HepG2 (cell line): ENCODE measurements at regions not wholly inside any gene's neighbourhood (a gene's known extent, or its start where the extent isn't known, plus 50 kb on each side); places are given as distances from the start of the nearest gene placed in this dataset.

Source experiments
- ATAC-seq: fragments of 200-7000 bp; cut with Tn5 transposase; 3 replicates; pipeline ENCODE4 v1.9.1; 2020; ENCODE audit warnings: mild to moderate bottlenecking, moderate library complexity
- BruUV-seq: library from RNA; stranded (reverse); fragments of 400-500 nt; replicated peaks from 2 replicates; lab custom pipeline; 2021; lab: Mats Ljungman, UMichigan
- CTCF ChIA-PET: fragments of 300-600 bp; formaldehyde crosslinking; extraction: SDS; loops from one replicate; lab custom pipeline; 2021; ENCODE audit warnings: low total read pairs, inconsistent platforms, low intra/inter-chr PET ratio; lab: Yijun Ruan, JAX
- POLR2A ChIA-PET: fragments of 350-600 bp; sonication (Branson Sonifier 250); formaldehyde crosslinking; loops from one replicate; lab custom pipeline; 2020; ENCODE audit warnings: antibody characterized with exemption, inconsistent platforms; lab: Yijun Ruan, JAX
- DNase-seq: peaks from one replicate; pipeline ENCODE4 v3.0.0-alpha.2; 2015; ENCODE audit warnings: low spot score
- FAIRE-seq: peaks from 3 replicates; lab custom pipeline; 2011; peaks lifted over from hg19 to GRCh38; lab: Jason Lieb, UNC
- H2AFZ ChIP-seq: one replicate; pipeline ENCODE4 v1.6.1; 2011; ENCODE audit warnings: low read length, inconsistent platforms
- H3K27ac ChIP-seq: fragments of 300-600 bp; 3 replicates; pipeline ENCODE4 v1.8.0; 2011; ENCODE audit warnings: mixed run types, mild to moderate bottlenecking, mixed read lengths, low read length, inconsistent platforms; ENCODE audit not compliant: insufficient read depth; ENCODE audit errors: extremely low read length
- H3K27me3 ChIP-seq, 2 experiments: fragments of 200-600 bp in 1 of 2; 2 replicates in 1 of 2; 3 replicates in 1 of 2; pipeline versions ENCODE4 v1.6.0 to v1.8.0; 2011; ENCODE audit warnings: low read length in 2 of 2, mild to moderate bottlenecking in 2 of 2, moderate library complexity in 2 of 2, inconsistent platforms in 1 of 2; ENCODE audit not compliant: insufficient read depth in 2 of 2, control insufficient read depth in 1 of 2
- H3K36me3 ChIP-seq, 2 experiments: fragments of 200-600 bp in 1 of 2; replicated peaks in 1 of 2; 2 replicates in 1 of 2; 3 replicates in 1 of 2; pipeline versions ENCODE4 v1.5.1 to v1.8.0; 2011; ENCODE audit warnings: low read length in 2 of 2, inconsistent platforms in 1 of 2; ENCODE audit not compliant: insufficient read depth in 2 of 2, control insufficient read depth in 1 of 2
- H3K4me1 ChIP-seq: 2 replicates; pipeline ENCODE4 v1.5.1; 2012; ENCODE audit warnings: low read length, inconsistent platforms; ENCODE audit not compliant: insufficient read depth
- H3K4me2 ChIP-seq: 2 replicates; pipeline ENCODE4 v1.6.0; 2011; ENCODE audit warnings: low read depth, low read length, inconsistent platforms
- H3K4me3 ChIP-seq, 3 experiments: fragments of 200-600 bp in 1 of 3; sonication (generic), shearing (Covaris generic) in 1 of 3; replicated peaks in 1 of 3; 2 replicates each; pipeline ENCODE4 v1.5.1; 2011 to 2016; ENCODE audit warnings: low read length in 3 of 3, inconsistent platforms in 2 of 3, low read depth in 2 of 3, mild to moderate bottlenecking in 2 of 3, control low read depth in 1 of 3, mixed read lengths in 1 of 3; ENCODE audit not compliant: insufficient read depth in 1 of 3
- H3K79me2 ChIP-seq: one replicate; pipeline ENCODE4 v1.6.1; 2011; ENCODE audit warnings: low read length, inconsistent platforms; ENCODE audit not compliant: insufficient read depth
- H3K9ac ChIP-seq: 2 replicates; pipeline ENCODE4 v1.6.0; 2011; ENCODE audit warnings: mild to moderate bottlenecking, low read depth, low read length, inconsistent platforms; ENCODE audit not compliant: insufficient read depth
- H3K9me3 ChIP-seq: 2 replicates; pipeline ENCODE4 v1.5.1; 2012; ENCODE audit warnings: mild to moderate bottlenecking, low read length
- H4K20me1 ChIP-seq: 2 replicates; pipeline ENCODE4 v1.6.0; 2011; ENCODE audit warnings: inconsistent platforms, mild to moderate bottlenecking, low read length, moderate library complexity; ENCODE audit not compliant: insufficient read depth
- E2F5 ChIP-seq: sonication (generic); formaldehyde crosslinking; conservative IDR thresholded peaks from 2 replicates; pipeline ENCODE4 v1.4.0; 2020; ENCODE audit warnings: missing genetic modification reagents
- ELF4 ChIP-seq: sonication (generic); formaldehyde crosslinking; IDR thresholded peaks from 2 replicates; pipeline ENCODE4 v1.5.0; 2020; ENCODE audit warnings: missing genetic modification reagents, mild to moderate bottlenecking, moderate library complexity, borderline replicate concordance
- MNT ChIP-seq: fragments of 450-650 bp; IDR thresholded peaks from 2 replicates; pipeline ENCODE4 v1.6.1; 2016
- NFE2L2 ChIP-seq: fragments of 150-350 bp; IDR thresholded peaks from 2 replicates; pipeline ENCODE4 v1.6.1; 2014; ENCODE audit warnings: low read length
- RXRA ChIP-seq: sonication (generic); formaldehyde crosslinking; IDR thresholded peaks from 2 replicates; pipeline ENCODE4 v1.5.1; 2020; ENCODE audit warnings: missing genetic modification reagents
- WGBS: methylation state at CpG from one replicate; pipeline ENCODE4 v1.1.6; 2017; ENCODE audit warnings: low lambda C conversion rate; 5-methylcytosine and 5-hydroxymethylcytosine counted together
- in situ Hi-C: cut with HindIII; loops from 2 replicates; pipeline ENCODE4 v1.10.0; 2017; ENCODE audit warnings: low pct_unique_long_range_greater_than_20kb; ENCODE audit not compliant: extremely low pct_ligation_motif_present
- intact Hi-C: fragments of 100-400 bp; cut with micrococcal nuclease; formaldehyde crosslinking; loops from one replicate; pipeline ENCODE4 v1.10.0; 2022; ENCODE audit not compliant: unreplicated experiment

- ATAC-seq (no peak), FAIRE-seq (no peak), DNase-seq (no peak)
- H3K4me1 ChIP-seq, result no peaks in the 10 kb centered on the region
- intact Hi-C loops, result no loop called here
- no peak overlapping the region for H3K4me3 ChIP-seq
- ChIA-PET CTCF (no interaction called here), POLR2A (no interaction called here)
- in situ Hi-C loops, result no loop called here
- no peak overlapping the region for H2AFZ ChIP-seq
- TF ChIP-seq ELF4 (CRISPR knock-in tag), result no peak
- no peak for TF ChIP-seq NFE2L2
- WGBS, result 22% methylated on average over 15 of the region's 18 CpGs
- H3K36me3 ChIP-seq, result no peaks in the 10 kb centered on the region
- H3K9me3 ChIP-seq, result no peaks in the 10 kb centered on the region
- H3K27ac ChIP-seq, result no peak overlapping the region
- H3K9ac ChIP-seq, result no peak overlapping the region
- BruUV-seq, result no TSS peak
- no peaks in the 10 kb centered on the region for H3K79me2 ChIP-seq
- H4K20me1 ChIP-seq, result no peaks in the 10 kb centered on the region
- peaks cover 0 to 2% of the 10 kb centered on the region in 2 experiments; a peak in 1 of 5 replicates for H3K27me3 ChIP-seq
- no peak overlapping the region for H3K4me2 ChIP-seq
These were observed 190.9 kb upstream of the CXCL12 start for GRCh38 chr10:44575601-44576380.

- 13% methylated on average over 6 of the region's 6 CpGs for WGBS
These were observed 191.8 kb upstream of the CXCL12 start for GRCh38 chr10:44576702-44577191.

More at GRCh38 chr10:44576702-44577191, 191.8 kb upstream of the CXCL12 start:
- no peaks in the 10 kb centered on the region for H4K20me1 ChIP-seq
- DNase-seq, result no peak
- TF ChIP-seq MNT (peak; percentile 60), E2F5 (CRISPR knock-in tag) (no peak), RXRA (CRISPR knock-in tag) (no peak)
- no peaks in the 10 kb centered on the region for H3K36me3 ChIP-seq
- intact Hi-C loops, result no loop called here
- no peak for ATAC-seq
- no TSS peak for BruUV-seq
- no peaks in the 10 kb centered on the region for H3K9me3 ChIP-seq
- H3K4me3 ChIP-seq, result no peak overlapping the region
- peaks cover 0 to 2% of the 10 kb centered on the region in 2 experiments; a peak in 1 of 5 replicates for H3K27me3 ChIP-seq
- H3K4me2 ChIP-seq, result no peak overlapping the region
- H3K4me1 ChIP-seq, result no peaks in the 10 kb centered on the region
- no peak overlapping the region for H3K27ac ChIP-seq
- no peak for FAIRE-seq
- CTCF ChIA-PET, result no interaction called here
- POLR2A ChIA-PET, result no interaction called here
- in situ Hi-C loops, result no loop called here
- no peaks in the 10 kb centered on the region for H3K79me2 ChIP-seq
- H2AFZ ChIP-seq, result no peak overlapping the region
- H3K9ac ChIP-seq, result no peak overlapping the region
